Psoas muscle (tissue), 7 donors: ENCODE measurements at regions not wholly inside any gene's neighbourhood (a gene's known extent, or its start where the extent isn't known, plus 50 kb on each side); places are given as distances from the start of the nearest gene placed in this dataset.
"Not testable (repeated sequence)": the region's sequence is repeated elsewhere in the genome, so short reads cannot be mapped to it uniquely, and the experiment has no call there.

Experiments
- ATAC-seq, 4 donors: fragments of 200-7000 bp; cut with Tn5 transposase; one replicate each; pipeline ENCODE4 v1.9.1; 2020; ENCODE audit warnings: moderate library complexity in 3 of 4, mild to moderate bottlenecking in 2 of 4
- DNase-seq, 2 donors: peaks; one replicate each; pipeline ENCODE4 v3.0.0-alpha.2; 2020
- H3K27ac ChIP-seq: fragments of 200-600 bp; one replicate; pipeline ENCODE4 v1.8.0; 2022
- H3K27me3 ChIP-seq, 3 donors: fragments of 200-600 bp in 1 of 3; one replicate each; pipeline versions ENCODE4 v1.6.1 to v1.8.0; 2013 to 2022; ENCODE audit warnings: low read length in 2 of 3, mild to moderate bottlenecking in 2 of 3, moderate library complexity in 1 of 3; ENCODE audit not compliant: insufficient read depth in 3 of 3
- H3K36me3 ChIP-seq, 2 donors: fragments of 200-600 bp in 1 of 2; one replicate each; pipeline versions ENCODE4 v1.6.1 to v1.8.0; 2013 to 2022; ENCODE audit warnings: low read depth in 1 of 2, mild to moderate bottlenecking in 1 of 2, moderate library complexity in 1 of 2; ENCODE audit not compliant: insufficient read depth in 1 of 2
- H3K4me1 ChIP-seq: fragments of 200-600 bp; one replicate; pipeline ENCODE4 v1.8.0; 2022
- H3K4me3 ChIP-seq: fragments of 200-600 bp; one replicate; pipeline ENCODE4 v1.8.0; 2022; ENCODE audit warnings: mild to moderate bottlenecking
- H3K9me3 ChIP-seq: fragments of 200-600 bp; one replicate; pipeline ENCODE4 v1.8.0; 2022
- WGBS, 3 donors: extraction: QIAGEN DNeasy Blood & Tissue Kit; methylation state at CpG; one replicate each; pipeline versions ENCODE4 v1.1.6 to v1.1.7; 2013; 5-methylcytosine and 5-hydroxymethylcytosine counted together
- intact Hi-C, 2 donors: fragments of 100-400 bp; cut with DNase I; formaldehyde crosslinking; loops; one replicate each; pipeline versions ENCODE4 v1.11.0 to v1.14.2; 2022
- donor health status: healthy with polysubstance abuse.
- donor health status: DM: no; HTN: no; CAD: no; lungs with moderate emphysema.
- donor health status: Bipolar disorder and iron deficiency.
- donor health status: healthy.
- donor health status: DM: yes; HTN: yes; CAD: no.
- donor health status: DM: no; HTN: no; CAD: no.
- donor health status: DM: yes; HTN: yes; CAD: no.

DNA sequence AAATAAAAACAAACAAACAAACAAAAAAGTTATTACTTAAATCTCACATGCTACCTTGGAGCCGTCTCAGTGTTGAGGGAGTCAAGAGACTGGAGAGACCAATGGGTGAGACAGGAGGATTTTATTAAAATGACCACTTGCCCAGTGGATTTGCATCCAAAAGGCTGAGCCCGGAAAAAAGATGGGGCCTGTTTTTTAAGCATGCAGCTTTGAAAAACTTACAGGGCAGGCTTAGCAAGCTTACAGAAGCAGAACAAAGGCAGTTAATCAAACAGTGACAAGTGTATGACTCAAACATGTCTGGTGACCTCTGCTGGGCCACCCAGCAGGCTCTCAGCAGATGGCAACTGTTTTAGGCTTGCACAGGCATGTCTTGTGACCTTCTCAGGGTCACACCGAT is 82.5 kb downstream of the POTEH start:
- DNase-seq, H3K9me3 ChIP-seq, H3K36me3 ChIP-seq, H3K27ac ChIP-seq, intact Hi-C loops, H3K4me3 ChIP-seq, ATAC-seq, H3K4me1 ChIP-seq, H3K27me3 ChIP-seq: not testable (repeated sequence)
- 70 to 80% (median 74%) methylated on average over 3 of the region's 3 CpGs for WGBS, 3 donors

DNA sequence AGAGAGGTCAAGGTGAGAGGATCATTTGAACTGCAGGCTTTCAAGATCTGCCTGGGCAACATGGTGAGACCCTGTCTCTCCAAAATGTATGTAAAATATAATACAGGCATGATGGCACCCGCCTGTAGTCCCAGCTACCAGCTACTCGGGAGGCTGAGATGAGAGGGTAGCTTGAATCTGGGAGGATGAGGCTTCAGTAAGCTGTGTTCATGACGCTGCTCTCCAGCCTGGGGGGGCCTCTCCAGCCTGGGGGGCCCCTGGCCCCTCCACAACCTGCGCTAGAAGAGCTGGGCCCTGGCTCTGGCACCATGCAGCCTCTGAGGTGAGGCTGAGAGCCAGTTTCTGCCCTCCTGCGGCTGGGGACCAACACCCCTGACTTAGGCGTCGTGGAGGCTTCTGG is 85.3 kb downstream of the POTEH start:
- DNase-seq, H3K4me3 ChIP-seq, H3K4me1 ChIP-seq, ATAC-seq, H3K27ac ChIP-seq, H3K36me3 ChIP-seq, H3K9me3 ChIP-seq, intact Hi-C loops, H3K27me3 ChIP-seq: not testable (repeated sequence)
- WGBS, 3 donors = 53 to 65% (median 57%) methylated on average over 4 of the region's 7 CpGs

DNA sequence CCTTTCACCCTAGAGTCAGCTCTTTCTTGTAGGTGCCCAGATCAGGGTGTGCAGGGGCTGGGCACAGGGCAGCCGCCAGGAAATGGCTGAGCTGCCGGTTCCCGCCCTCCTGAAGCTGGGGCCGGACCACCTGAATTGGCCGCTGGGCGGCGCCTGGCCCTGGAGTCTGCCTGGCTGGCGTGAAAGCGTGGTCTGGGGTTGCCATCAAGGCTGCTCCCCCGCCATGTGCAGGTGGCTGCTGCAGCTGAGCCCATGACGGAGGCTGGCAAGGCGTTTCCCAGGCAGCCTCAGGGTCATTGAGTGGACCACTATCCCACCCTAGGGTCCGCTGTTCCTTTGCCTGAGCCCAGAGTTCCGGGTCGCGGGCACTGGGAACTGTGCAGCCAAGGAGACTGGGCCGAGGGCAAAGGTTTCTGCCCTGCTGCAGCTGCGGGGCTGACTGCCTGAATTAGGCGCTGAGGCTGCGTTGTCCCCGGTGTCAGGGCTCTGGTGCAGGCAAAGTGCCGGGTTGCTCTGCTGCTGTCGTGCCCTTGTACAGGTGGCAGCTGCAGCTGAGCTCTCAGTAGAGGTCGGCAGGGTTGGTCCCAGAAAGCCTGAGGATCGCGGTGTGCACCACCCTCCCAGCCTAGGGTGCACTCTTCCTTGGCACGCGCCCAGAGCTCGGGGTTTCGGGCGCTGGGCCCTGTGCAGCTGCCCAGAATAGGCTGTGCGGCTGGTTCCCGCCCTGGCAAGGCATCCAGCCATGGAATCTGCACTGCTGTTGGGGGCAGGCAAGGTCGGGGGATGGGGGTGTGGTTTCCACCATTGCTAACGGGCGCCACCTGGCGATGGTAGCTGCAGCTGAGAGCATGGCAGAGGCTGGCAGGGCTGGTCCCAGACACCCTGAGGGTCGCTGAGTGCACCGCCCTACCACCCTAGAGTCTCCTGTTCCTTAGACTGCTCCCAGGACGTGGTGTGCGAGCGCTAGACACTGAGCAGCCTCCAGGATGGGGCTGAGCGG is 86.1 kb downstream of the POTEH start:
- H3K9me3 ChIP-seq, H3K27me3 ChIP-seq, intact Hi-C loops, H3K4me1 ChIP-seq, H3K36me3 ChIP-seq, H3K4me3 ChIP-seq, H3K27ac ChIP-seq: not testable (repeated sequence)
- ATAC-seq = peak in 2 of 4 donors; percentile 29 to 37
- 62 to 76% (median 67%) methylated on average over 15 to 17 of the region's 43 CpGs for WGBS, 3 donors
- peak in 1 of 2 donors; percentile 6 for DNase-seq

DNA sequence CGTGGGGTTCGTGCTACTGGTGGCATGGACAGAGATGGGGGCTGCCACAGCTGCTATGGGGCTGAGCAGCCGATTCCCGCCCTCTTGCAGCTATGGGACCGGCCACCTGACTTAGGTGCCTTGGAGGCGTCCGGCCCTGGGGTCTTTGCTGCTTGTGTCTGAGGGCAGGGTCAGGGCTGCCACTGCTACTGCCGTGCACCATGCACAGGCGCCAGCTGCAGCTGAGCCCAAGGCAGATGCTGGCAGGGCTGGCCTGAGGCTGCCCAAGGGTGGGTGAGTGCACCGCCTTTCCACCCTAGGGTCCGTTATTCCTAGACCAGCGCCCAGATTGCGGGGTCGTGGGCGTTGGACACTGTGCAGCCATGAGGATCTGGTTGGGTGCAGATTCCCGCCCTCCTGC is 86.9 kb downstream of the POTEH start:
- ATAC-seq, H3K36me3 ChIP-seq, H3K9me3 ChIP-seq, H3K4me1 ChIP-seq, intact Hi-C loops, H3K4me3 ChIP-seq, H3K27ac ChIP-seq, H3K27me3 ChIP-seq: not testable (repeated sequence)
- peak in 1 of 2 donors; percentile 2 for DNase-seq
- 74 to 87% (median 77%) methylated on average over 3 to 8 of the region's 16 CpGs for WGBS, 3 donors

DNA sequence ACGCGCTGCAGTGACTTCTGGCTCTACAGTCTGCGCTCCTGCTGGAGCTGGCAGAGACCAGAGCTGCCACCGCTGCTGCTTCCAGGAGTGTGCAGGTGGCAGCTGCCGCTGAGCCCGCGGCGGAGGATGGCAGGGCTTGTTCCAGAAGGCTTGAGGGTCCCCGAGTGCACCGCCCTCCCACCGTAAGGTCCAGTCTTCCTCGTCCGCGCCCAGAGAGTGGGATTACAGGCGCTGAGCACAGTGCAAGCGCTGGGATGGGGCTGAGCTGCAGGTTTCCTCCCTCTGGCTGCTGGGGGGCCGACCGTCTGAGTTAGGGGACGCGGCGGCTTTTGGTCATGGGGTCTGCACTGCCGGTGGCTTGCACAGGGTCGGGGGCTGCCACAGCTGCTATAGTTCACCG is 87.3 kb downstream of the POTEH start:
- ATAC-seq, H3K9me3 ChIP-seq, H3K27ac ChIP-seq, H3K36me3 ChIP-seq, intact Hi-C loops, H3K4me3 ChIP-seq, H3K27me3 ChIP-seq, H3K4me1 ChIP-seq, DNase-seq: not testable (repeated sequence)
- 68 to 76% (median 74%) methylated on average over 3 to 6 of the region's 24 CpGs for WGBS, 3 donors

DNA sequence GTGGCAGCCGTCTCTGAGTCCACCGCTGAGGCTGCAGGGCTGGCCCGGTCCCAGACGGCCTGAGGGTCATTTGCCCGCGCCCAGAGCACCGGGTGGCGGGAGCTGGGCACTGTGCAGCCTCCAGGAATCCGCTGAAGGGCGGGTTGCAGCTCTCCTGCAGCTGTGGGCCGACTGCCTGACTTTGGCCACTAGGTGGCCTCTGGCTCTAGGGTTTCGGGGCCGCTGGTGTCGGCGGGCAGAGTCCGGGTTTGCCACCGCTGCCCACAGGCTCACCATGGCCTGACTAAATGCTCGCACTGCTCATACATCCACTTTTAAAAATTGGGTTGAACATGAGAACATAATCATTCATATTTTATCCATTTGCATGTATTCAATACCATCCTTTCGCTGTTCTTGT is 87.7 kb downstream of the POTEH start:
- H3K9me3 ChIP-seq, H3K27ac ChIP-seq, H3K27me3 ChIP-seq, ATAC-seq, intact Hi-C loops, H3K4me1 ChIP-seq, H3K4me3 ChIP-seq, H3K36me3 ChIP-seq, DNase-seq: not testable (repeated sequence)
- 45 to 46% methylated on average over 3 to 7 of the region's 19 CpGs; no CpG with 5 or more reads in 1 of the 3 donors for WGBS, 3 donors

DNA sequence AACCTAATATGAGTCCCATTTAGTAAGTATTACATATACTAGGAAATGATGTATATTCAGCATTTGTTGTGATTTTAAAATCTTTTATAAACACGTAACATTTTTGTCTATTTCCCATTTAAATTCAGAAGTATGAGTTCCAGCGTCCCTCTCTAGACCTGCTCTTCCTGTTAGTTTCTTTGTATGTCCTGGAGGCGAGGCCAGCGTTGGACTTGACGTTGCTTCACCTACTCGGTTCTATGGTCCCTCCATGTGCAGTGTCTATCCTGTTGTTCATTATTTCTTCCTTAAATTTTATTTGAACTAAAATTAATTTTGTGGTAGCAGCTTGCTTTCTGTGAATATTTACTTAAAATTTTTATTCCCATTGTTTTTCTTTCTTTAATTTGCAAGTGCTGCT is 88.5 kb downstream of the POTEH start:
- H3K36me3 ChIP-seq, H3K4me1 ChIP-seq, H3K9me3 ChIP-seq, H3K27me3 ChIP-seq, ATAC-seq, intact Hi-C loops, H3K4me3 ChIP-seq, DNase-seq, H3K27ac ChIP-seq: not testable (repeated sequence)
- WGBS, 3 donors = 57 to 61% (median 60%) methylated on average over 6 of the region's 6 CpGs

DNA sequence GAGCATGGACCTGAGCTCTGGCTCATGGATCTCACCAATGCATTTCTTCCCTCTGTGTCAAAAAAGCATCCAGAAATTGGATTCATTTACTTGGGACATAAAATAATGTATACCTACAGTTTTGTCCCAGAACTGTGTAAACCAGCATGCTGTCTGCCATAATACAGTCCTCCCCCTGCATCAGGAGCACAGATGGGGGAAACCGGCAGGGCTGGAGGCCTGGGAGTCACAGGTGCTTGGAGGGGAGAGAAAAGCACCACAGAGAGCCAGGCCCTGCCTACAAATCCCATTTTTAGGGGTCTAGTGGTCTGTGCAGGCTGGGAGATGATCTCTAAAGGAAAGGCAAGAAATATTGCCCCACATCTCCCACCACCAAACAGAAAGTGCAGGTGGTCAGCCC is 91.8 kb downstream of the POTEH start:
- H3K4me3 ChIP-seq, H3K9me3 ChIP-seq, DNase-seq, H3K27ac ChIP-seq, intact Hi-C loops, ATAC-seq, H3K36me3 ChIP-seq, H3K27me3 ChIP-seq, H3K4me1 ChIP-seq: not testable (repeated sequence)
- 14 to 36% (median 18%) methylated on average over 1 of the region's 1 CpG for WGBS, 3 donors

DNA sequence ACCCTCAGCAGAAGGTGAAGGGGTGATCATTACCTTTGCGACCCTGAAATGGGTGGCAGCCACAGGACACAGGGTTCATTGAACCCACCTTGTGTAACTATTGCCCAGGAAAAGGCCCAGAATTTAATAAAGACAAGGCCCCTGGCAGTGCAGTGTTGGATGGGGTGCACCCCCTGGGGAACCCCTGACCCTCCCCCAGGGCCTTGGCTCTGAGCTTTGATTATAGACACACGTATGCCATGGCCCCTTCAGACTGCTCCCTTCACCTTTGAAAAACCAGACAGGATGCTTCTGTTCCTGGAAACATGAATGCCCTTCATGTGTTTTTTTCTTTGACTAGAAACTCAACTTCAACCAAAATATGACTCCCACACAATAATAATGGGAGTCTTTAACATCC is 93.1 kb downstream of the POTEH start:
- WGBS, 3 donors = 0 to 30% (median 29%) methylated on average over 1 of the region's 2 CpGs
- H3K9me3 ChIP-seq, DNase-seq, H3K4me1 ChIP-seq, H3K27ac ChIP-seq, H3K4me3 ChIP-seq, intact Hi-C loops, H3K36me3 ChIP-seq, H3K27me3 ChIP-seq, ATAC-seq: not testable (repeated sequence)

DNA sequence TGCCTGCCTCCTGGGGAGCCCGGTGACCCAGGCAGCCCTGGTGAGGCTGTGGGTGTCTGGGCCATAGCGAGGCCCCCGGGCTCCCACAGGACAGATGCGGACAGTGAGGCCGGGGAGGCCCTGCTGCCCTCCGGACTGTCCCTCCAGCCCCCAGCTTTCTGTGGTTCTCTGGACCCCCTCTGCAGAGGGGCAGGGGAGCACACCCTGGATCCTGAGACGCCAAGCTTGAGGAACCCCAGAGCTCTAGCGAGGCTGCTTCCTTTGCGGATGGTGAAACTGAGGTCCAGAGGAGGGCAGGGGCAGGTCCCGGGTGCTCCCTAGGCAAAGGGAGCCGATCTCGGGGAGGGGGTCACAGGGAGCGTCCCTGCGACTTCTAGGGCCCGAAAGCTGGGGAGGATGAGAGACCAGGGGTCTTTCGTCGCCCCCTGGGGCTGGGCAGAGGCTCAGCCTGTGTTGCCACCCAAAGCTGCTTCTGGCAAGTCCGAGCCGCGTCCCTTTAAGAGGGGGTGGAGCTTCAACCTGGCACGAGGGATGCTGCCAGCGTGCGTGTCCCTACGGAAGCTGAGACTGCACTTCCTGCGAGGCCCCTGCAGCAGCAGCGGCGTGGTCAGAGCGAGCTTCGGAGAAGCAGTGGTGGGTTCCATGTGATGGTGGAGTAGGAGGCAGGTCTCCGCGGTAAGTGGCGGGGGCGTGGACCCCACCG is 94.7 kb downstream of the POTEH start:
- H3K4me1 ChIP-seq, H3K27me3 ChIP-seq, DNase-seq, H3K27ac ChIP-seq, H3K4me3 ChIP-seq, H3K9me3 ChIP-seq, intact Hi-C loops, H3K36me3 ChIP-seq: not testable (repeated sequence)
- ATAC-seq = peak; percentile 47 to 87 (median 60)
- WGBS, 3 donors = no CpG with 5 or more reads among the region's 34 CpGs
